Testis (tissue), 2 donors: ENCODE measurements at regions not wholly inside any gene's neighbourhood (a gene's known extent, or its start where the extent isn't known, plus 50 kb on each side); places are given as distances from the start of the nearest gene placed in this dataset.

ENCODE experiments used
- CTCF ChIP-seq, 3 experiments: fragments of 450-650 bp in 2 of 3; fragments of 200-600 bp in 1 of 3; sonication (generic) in 1 of 3; IDR thresholded peaks; one replicate each; pipeline ENCODE4 v1.5.1; 2016 to 2019; ENCODE audit warnings: antibody characterized with exemption in 3 of 3, mild to moderate bottlenecking in 2 of 3, moderate library complexity in 1 of 3
- POLR2A ChIP-seq: fragments of 450-650 bp; IDR thresholded peaks from one replicate; pipeline ENCODE4 v1.6.1; 2017; ENCODE audit warnings: antibody characterized with exemption, mild to moderate bottlenecking, moderate library complexity

- TF ChIP-seq POLR2A (no peak), CTCF (IDR thresholded peaks at IDR 0.05) (no peak)
Observed at GRCh38 chr6:133016631-133017030, 202.3 kb downstream of the RPS12 start.
